Limb (tissue), 2 donors: ENCODE measurements at regions not wholly inside any gene's neighbourhood (a gene's known extent, or its start where the extent isn't known, plus 50 kb on each side); places are given as distances from the start of the nearest gene placed in this dataset.

Source experiments
- DNase-seq, 2 donors: peaks; one replicate each; pipeline ENCODE4 v3.0.0-alpha.2; 2016; ENCODE audit errors: extremely low spot score in 2 of 2

DNA sequence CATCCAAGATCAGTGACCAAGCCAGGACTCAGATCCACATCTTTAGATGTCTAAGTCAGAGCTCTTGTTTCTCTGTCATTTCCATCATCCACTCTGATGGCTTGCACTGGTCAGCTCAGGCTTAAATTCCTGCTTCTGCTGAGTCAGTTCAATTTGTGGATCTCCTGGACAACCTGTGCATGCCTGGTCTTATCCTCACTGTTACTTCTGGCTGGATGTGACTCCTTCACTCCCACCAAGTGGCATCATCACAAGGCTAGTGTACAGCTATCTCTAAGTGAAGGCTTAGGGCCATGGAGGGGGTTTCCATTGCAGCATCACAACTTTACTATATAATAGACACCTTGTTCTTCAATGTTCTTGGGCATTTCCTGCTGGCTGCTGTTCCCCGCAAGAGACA lies 102.9 kb downstream of the EMP1 start:
- no peak for DNase-seq

DNA sequence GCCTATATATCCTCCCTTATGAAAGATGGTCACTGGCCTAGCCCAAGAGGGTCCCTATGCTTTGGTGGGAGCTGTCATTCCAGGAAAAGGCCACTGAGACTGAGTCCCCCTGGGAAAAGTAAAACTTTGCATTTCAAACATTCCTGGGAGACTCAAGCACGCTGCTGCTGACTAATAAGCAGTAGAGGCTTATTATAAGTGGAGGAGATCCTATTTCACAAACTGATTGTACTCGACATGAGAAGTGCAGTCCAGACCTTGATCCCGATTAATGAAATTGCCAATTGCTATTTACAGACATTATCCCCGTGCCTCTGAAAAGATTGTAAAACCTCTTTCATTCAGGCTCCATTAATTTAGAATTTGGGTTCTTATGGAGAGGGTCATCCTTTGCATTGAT lies 96.6 kb downstream of the EMP1 start:
- no peak for DNase-seq

GRCh38 chr12:13289653-13290289 lies 93.2 kb downstream of the EMP1 start:
- DNase-seq = no peak

DNA sequence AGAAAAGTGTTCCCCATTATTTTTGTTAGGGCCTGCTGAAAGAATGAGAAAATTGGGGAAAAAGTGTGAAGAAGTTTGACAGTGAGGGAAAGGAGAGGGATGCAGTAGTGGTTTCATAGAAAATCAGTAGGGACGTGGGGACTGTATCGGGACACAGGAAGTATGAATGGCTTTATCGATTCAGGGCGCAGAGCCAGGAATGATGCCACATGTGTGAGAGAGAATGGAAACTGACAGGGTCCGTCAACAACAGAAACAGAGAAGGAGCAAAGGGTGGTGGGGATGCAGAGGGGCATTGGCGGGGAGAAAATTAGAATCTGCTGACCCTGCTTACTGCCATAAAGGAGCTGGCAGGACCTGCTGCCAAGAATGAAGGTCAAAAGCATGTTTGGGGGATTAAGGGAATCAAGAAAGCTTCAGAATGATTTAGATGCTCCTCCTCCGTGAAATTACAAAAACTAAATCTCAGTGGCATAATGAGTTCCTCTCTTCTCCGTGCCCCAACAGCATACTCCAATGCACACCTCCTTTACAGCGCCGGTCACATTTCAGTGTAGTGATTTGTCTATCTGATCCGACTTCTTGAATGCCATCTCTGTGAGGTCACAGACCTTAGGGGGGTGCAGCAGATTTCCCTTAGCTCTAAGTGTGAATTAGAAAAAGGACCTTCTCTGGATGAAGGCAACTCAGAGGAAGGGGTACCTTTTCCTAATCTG lies 92.6 kb downstream of the EMP1 start:
- no peak for DNase-seq

- DNase-seq = peak in 1 of 2 donors; percentile 6
Measured at GRCh38 chr12:13288501-13288900, 92.0 kb downstream of the EMP1 start.

GRCh38 chr12:13283867-13284266 lies 87.3 kb downstream of the EMP1 start:
- no peak for DNase-seq

DNA sequence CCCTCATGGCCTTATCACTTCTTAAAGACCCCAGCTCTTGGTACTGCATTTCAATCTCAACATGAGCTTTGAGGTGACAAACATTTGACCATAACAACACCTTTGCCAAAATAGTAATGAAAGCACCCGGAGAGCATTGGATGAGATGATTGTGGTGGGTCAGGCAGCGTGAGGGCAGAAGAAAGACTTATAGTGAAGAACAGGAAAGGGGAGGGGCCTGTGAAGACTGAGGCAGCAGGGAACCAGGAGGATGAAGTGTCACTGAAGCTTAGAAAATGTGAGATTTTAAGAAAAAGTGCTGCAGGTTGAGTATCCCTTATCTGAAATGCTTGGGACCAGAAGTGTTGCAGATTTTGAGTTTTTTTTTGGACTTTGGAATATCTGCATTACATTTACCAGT lies 86.3 kb downstream of the EMP1 start:
- no peak for DNase-seq

DNA sequence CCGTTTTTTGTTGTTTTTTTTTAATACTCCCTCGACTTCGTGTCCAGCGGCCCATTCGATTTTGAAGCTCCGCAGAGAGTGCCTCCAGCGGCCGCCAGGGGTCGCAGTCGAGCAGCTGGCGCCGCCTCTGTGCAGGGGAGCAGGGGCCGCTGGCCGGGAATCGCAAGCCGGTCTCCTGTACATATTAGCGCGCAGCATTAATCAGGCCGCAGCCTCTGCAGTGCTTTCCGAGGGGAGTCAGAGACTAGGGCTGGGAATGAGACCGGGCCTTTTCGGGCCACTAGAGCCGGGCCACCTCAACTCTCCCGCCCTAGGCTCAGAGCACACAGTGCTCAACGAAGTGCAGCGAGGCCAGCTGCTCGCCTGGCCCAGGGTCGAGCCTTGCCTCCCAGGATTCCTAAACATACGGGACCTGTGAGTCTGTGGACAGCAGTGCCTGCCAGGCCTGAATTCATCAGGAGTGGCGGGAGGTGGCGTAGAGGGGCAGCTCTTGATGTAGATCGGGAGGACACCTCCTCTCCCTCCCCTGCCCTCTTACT lies 81.8 kb downstream of the EMP1 start:
- peak; percentile 84 to 91 for DNase-seq

DNA sequence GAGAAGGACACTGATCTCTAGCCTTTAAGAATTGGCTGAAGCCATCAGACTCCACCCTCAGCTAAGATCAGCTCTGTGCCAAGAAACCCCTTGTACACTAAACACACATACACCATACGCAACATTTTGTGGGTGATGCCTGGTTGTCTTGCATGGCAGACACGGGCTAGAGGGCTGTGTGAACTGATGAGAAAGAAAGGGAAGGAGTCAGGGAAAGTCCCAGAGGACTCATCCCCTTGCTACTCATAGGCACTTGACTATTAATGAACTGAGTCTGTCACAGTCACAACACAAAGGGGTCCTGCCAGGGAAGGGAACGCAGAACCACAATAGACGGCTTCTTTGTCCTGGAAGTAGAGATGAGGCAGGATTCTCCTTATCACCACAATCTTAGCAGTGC lies 80.8 kb downstream of the EMP1 start:
- DNase-seq = no peak

DNA sequence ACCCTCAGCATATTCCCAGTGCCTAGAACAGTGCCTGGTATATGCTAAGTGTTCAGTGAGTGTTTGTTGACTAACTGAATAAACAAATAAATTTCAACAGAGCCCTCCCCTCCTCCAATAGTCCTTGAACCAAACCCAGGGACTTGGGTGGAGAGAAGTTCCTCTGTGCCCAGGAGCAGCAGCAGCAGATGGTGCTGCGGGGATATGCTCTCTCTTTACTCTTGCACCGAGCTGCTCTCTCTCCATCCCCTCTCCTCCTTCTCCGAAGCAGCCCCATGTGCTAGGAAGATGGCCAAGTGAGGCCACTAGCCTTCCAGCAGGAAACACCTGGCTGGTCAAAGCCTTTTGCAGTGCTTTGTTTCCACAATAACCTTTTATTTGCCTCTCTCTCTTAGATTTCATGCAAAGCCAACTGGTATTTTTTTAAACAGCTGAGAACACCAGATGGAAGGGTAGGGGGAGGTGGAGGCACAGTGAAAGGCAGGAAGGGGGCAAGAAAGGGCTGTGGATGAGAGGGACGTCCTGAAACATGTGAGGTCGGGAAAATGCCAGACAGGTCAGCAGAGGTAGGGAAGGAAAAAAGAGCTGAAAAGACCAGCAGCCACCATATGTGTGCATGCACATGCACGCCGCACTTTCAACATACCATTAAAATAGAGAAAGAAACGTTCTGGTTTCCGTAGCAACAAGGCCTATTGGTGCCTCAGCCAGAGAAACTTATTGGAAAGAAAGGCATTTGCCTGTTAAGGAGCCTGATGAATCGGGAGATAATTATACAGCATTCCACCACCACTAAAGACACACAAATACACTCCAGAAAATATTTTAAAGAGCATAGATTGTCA lies 78.9 kb downstream of the EMP1 start:
- peak; percentile 51 to 60 for DNase-seq

DNA sequence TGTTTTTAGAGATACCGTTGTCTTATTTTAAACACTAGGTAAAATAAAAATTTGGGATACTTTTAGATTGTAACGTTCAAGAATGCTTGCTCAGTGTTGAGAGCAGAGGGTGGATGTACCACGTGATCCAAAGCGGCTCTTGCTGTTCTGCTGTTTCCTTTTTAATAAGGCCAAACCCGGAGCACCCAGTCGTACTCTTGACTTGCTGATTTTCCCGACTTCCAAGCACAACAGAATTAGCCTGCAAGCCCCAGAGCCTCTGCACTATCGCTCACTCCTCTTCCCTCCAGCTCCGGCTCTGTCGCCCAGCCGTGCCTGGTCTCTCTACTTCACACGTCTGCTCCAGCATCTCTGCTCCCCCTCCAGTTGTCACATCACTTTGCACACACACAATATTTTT lies 77.3 kb downstream of the EMP1 start:
- no peak for DNase-seq

DNA sequence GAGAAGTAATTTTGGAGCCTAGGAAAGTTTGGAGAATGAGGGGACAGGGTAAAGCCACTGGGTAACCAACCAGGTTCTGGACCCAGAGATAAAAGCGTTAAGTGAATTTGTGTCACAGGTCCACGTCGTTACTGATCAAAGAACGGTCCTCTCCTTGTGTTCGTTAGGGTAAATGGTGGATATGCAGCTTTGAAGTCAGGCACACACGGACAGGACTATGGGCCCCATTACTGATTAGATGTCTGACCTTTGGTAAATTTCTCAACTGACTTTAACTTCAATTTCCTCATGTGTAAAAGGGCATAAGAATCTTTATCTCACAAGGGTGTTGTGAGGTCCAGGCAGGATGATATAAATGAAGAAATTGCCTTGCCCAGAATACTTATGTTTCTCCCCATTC lies 76.6 kb downstream of the EMP1 start:
- no peak for DNase-seq

DNA sequence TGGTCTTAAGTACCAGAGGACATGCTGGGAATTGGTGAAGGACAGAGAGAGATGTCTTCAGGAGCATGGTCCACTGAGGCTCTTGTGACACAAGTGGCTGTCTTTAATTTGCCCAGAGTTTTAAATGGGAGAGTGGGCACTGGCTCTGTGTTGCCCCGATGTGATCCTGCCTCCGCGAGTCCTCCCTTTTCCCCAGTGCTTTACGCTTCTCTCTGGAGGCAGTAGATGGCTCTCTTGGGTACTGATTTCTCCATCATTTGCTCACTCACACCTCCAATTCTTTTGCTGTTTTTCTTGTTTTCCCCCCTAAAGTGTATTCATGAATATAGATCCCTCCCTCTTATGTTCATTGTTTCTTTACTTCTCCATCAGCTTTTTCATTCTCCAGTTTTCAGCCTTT lies 74.3 kb downstream of the EMP1 start:
- no peak for DNase-seq
